ENCODE measurements at regions not wholly inside any gene's neighbourhood (a gene's known extent, or its start where the extent isn't known, plus 50 kb on each side); places are given as distances from the start of the nearest gene placed in this dataset.
A peak's percentile ranks its signal among the peaks of the same experiment; 100 is the strongest.

DNA sequence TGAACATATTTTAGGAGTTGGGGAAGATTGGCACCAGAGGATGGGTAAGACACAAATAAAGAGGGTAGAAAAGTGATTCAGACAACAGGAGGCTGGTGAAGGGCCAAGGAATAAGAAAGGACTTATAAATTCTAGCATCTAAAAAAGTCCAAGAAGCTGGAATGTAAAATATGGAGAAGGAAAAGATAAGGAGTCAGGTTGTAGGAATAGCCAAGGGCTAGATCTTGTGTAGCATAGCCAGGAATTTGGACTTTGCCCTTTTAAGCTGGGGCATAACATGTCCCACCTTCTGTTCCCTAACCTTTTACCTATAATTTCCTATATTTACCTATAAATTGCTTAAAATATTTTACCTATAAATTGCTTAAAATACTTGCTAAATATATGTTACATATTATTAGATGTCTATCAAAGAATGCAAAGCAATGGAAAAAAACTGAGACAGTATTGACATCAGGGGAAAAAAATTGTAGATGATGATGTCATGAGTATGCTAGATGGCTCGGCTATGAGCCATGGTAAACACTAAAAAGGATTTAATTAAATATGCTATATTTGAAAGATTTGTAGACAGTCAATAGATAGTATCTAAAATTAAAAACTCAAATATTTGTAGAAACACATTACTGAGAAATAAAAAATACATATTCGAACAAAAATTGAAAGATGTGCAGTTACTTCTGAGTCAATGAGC lies 99.7 kb upstream of the PLEKHG7 start:
- peaks cover 56% of the 10 kb centered on the region for H3K9me3 ChIP-seq
- ATAC-seq, result peak; percentile 54 to 75
- 3% methylated on average over 2 of the region's 2 CpGs for WGBS (ENCODE audit: missing lambda C conversion rate)
- POLR2A ChIA-PET, result interaction anchor here (1.0 to 3.1 kb wide), 2 partner anchors 9 to 457 kb away, joined by 6 to 15 read pairs; partner anchors contain the start of gene BTG1
- H3K4me2 ChIP-seq, result peak overlapping the region; percentile 73
- H3K27ac ChIP-seq, result peak overlapping the region; percentile 90 to 98
- 0 out of 3 replicates have a peak overlapping the region, but pooled peaks have one; percentile 20 for H3K4me3 ChIP-seq
- FAIRE-seq, result no peak
- peaks cover 39% of the 10 kb centered on the region for H3K4me1 ChIP-seq
- peak in 1 of 2 experiments; percentile 73 for DNase-seq (ENCODE audit: low read depth in 1 of 2, low spot score in 1 of 2)
- CTCF ChIA-PET, result interaction anchor here (0.6 to 3.5 kb wide), 4 partner anchors 12 to 484 kb away, joined by 3 to 15 read pairs (median 4); no protein-coding TSS in a partner anchor
- no peak for TF ChIP-seq KDM5A (IDR thresholded peaks at IDR 0.05)
- no peak for TF ChIP-seq RAD21 (conservative IDR thresholded peaks at IDR 0.05 in 1 of 2, IDR thresholded peaks at IDR 0.05 in 1 of 2)
- TF ChIP-seq FOXS1 (CRISPR knock-in tag; IDR thresholded peaks at IDR 0.05), result peak; percentile 78; the same call in 1 of the 2 replicates
- no peak for TF ChIP-seq SREBF2 (IDR thresholded peaks at IDR 0.05)
- TF ChIP-seq FOSB (CRISPR knock-in tag; IDR thresholded peaks at IDR 0.05), result peak; percentile 83; the same call in 1 of the 2 replicates
- TF ChIP-seq POLR2AphosphoS2 (conservative IDR thresholded peaks at IDR 0.05; ENCODE audit: low read length), result no peak
- peak; percentile 91 for TF ChIP-seq GATA3 (IDR thresholded peaks at IDR 0.05; ENCODE audit: borderline replicate concordance)
- TF ChIP-seq EHMT2 (IDR thresholded peaks at IDR 0.05; ENCODE audit: low read depth), result no peak
- TF ChIP-seq, protein P1, sequence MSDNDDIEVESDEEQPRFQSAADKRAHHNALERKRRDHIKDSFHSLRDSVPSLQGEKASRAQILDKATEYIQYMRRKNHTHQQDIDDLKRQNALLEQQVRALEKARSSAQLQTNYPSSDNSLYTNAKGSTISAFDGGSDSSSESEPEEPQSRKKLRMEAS (IDR thresholded peaks at IDR 0.05), result 0 out of 2 replicates have a peak, but pooled peaks have one; percentile 3
- no peak for TF ChIP-seq TP53 (CRISPR knock-in tag; IDR thresholded peaks at IDR 0.05)
- no peak for TF ChIP-seq MYC (IDR thresholded peaks at IDR 0.05; ENCODE audit: borderline replicate concordance, low read length)
- TF ChIP-seq CBX2 (IDR thresholded peaks at IDR 0.05; ENCODE audit: borderline replicate concordance, low read depth), result no peak
- no peak for TF ChIP-seq CTCF (IDR thresholded peaks at IDR 0.05)
- TF ChIP-seq BHLHE40 (IDR thresholded peaks at IDR 0.05; ENCODE audit: low read depth, low read length), result no peak
- no peak for TF ChIP-seq RARB (CRISPR knock-in tag; IDR thresholded peaks at IDR 0.05)
- TF ChIP-seq CHD2 (IDR thresholded peaks at IDR 0.05; ENCODE audit: low read length, partially characterized antibody), result no peak
- no peak for TF ChIP-seq MAZ (IDR thresholded peaks at IDR 0.05; ENCODE audit: borderline replicate concordance, low read depth, low read length)
- TF ChIP-seq ELK1 (IDR thresholded peaks at IDR 0.05; ENCODE audit: low read depth, low read length), result no peak
- no peak for TF ChIP-seq PHF8 (IDR thresholded peaks at IDR 0.05; ENCODE audit: borderline replicate concordance, low read depth)
- no peak for TF ChIP-seq E2F6 (IDR thresholded peaks at IDR 0.05; ENCODE audit: borderline replicate concordance, low read depth)
- TF ChIP-seq, protein P2, sequence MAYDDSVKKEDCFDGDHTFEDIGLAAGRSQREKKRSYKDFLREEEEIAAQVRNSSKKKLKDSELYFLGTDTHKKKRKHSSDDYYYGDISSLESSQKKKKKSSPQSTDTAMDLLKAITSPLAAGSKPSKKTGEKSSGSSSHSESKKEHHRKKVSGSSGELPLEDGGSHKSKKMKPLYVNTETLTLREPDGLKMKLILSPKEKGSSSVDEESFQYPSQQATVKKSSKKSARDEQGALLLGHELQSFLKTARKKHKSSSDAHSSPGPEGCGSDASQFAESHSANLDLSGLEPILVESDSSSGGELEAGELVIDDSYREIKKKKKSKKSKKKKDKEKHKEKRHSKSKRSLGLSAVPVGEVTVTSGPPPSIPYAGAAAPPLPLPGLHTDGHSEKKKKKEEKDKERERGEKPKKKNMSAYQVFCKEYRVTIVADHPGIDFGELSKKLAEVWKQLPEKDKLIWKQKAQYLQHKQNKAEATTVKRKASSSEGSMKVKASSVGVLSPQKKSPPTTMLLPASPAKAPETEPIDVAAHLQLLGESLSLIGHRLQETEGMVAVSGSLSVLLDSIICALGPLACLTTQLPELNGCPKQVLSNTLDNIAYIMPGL (CRISPR knock-in tag; IDR thresholded peaks at IDR 0.05; ENCODE audit: borderline replicate concordance), result no peak
- TF ChIP-seq ZNF302 (CRISPR knock-in tag; IDR thresholded peaks at IDR 0.05), result no peak
- peak; percentile 24 to 73; a peak in 4 of 5 replicates for TF ChIP-seq EP300 (IDR thresholded peaks at IDR 0.05)
- TF ChIP-seq ATOH8 (CRISPR knock-in tag; IDR thresholded peaks at IDR 0.05; ENCODE audit: low read depth), result no peak
- peak; percentile 83 for TF ChIP-seq JUNB (IDR thresholded peaks at IDR 0.05)
- no peak for TF ChIP-seq REST (IDR thresholded peaks at IDR 0.05)
- no peak for TF ChIP-seq NFE2L2 (conservative IDR thresholded peaks at IDR 0.05; ENCODE audit: low read length)
- no peak for TF ChIP-seq SMC3 (IDR thresholded peaks at IDR 0.05)
- TF ChIP-seq MAFK (IDR thresholded peaks at IDR 0.05; ENCODE audit: partially characterized antibody), result no peak

Data from A549 (cell line).